ENCODE measurements at regions not wholly inside any gene's neighbourhood (a gene's known extent, or its start where the extent isn't known, plus 50 kb on each side); places are given as distances from the start of the nearest gene placed in this dataset.

GRCh38 chr7:121798896-121799295, 74.1 kb upstream of the PTPRZ1 start:
- TF ChIP-seq POLR2AphosphoS5 (IDR thresholded peaks at IDR 0.05; ENCODE audit: low read depth, low read length) (no peak), REST (IDR thresholded peaks at IDR 0.05; ENCODE audit: insufficient read depth in 1 of 2, low read depth in 2 of 2, low read length in 2 of 2) (no peak), SIN3A (IDR thresholded peaks at IDR 0.05; ENCODE audit: borderline replicate concordance, insufficient read depth, low read length) (no peak), FOXP2 (optimal IDR thresholded peaks at IDR 0.05; ENCODE audit: borderline replicate concordance, extremely low read depth, extremely low read length, insufficient read depth) (no peak)
